HL-60 (cell line): ENCODE measurements at regions not wholly inside any gene's neighbourhood (a gene's known extent, or its start where the extent isn't known, plus 50 kb on each side); places are given as distances from the start of the nearest gene placed in this dataset.

Experiments
- DNase-seq, 2 experiments: peaks; one replicate each; pipeline ENCODE4 v3.0.0-alpha.2; 2010 to 2020; ENCODE audit warnings: low read depth in 1 of 2, low spot score in 1 of 2
- H3K27ac ChIP-seq: fragments of 250-450 bp; sonication (Bioruptor Pico); replicated peaks from 2 replicates; pipeline ENCODE4 v1.5.1; 2020; ENCODE audit warnings: mild to moderate bottlenecking, moderate library complexity
- H3K27me3 ChIP-seq: fragments of 250-450 bp; sonication (Bioruptor Pico); 2 replicates; pipeline ENCODE4 v1.5.1; 2021; ENCODE audit warnings: mild to moderate bottlenecking, moderate library complexity; ENCODE audit not compliant: insufficient read depth, poor library complexity, severe bottlenecking
- H3K4me3 ChIP-seq: replicated peaks from 2 replicates; pipeline ENCODE4 v1.5.1; 2011; ENCODE audit warnings: mild to moderate bottlenecking, control low read depth, low read length; ENCODE audit not compliant: insufficient read depth
- CTCF ChIP-seq: IDR thresholded peaks from one replicate; pipeline ENCODE4 v1.5.1; 2011; ENCODE audit warnings: low read length, control low read depth, inconsistent platforms; ENCODE audit not compliant: insufficient read depth
- GABPA ChIP-seq: IDR thresholded peaks from 2 replicates; pipeline ENCODE4 v1.6.1; 2012; ENCODE audit warnings: low read depth
- POLR2AphosphoS5 ChIP-seq: IDR thresholded peaks from 2 replicates; pipeline ENCODE4 v1.6.1; 2012; ENCODE audit warnings: low read depth
- SPI1 ChIP-seq: IDR thresholded peaks from 2 replicates; pipeline ENCODE4 v1.6.1; 2012; ENCODE audit warnings: low read depth, mild to moderate bottlenecking, borderline replicate concordance
- TF ChIP-seq, protein P1 (sequence below): IDR thresholded peaks from 2 replicates; pipeline ENCODE4 v1.6.1; 2012; ENCODE audit warnings: low read depth; ENCODE audit not compliant: insufficient replicate concordance

DNA sequence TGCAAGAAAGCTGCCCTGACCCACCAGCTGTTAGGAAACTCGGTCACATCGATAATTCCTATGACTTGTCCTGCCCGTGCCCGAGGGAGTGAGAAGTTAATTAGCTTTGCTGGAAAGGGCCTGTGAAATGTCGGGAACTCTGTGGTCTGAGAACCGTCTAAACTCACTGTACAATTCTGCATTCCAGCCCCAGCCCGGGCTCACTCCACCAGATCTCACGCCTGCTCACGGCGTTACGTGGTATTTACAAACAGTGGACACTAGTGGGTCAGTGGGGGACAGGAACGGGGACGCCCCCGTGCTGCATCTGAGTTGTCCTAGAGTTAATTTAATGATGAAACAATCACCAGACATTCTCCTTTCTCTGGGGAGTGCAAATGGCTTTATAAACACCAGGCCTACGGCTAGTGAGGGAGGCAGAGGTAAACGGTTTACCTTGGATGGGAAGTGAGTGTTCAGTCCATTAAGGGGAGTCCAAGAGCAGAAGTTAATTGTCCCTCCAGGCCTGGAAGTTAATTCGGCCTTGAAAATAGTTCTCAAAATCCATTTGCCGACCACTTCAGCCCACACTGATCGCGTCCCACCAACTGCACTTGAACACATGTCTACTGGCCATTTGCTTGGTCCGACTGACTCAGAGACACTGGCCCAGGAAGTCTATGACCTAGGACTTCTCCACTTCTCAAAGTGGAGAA is 93.5 kb upstream of the MED13L start:
- no peak for DNase-seq
- no peak overlapping the region for H3K27ac ChIP-seq
- no peak overlapping the region for H3K4me3 ChIP-seq
- no peaks in the 10 kb centered on the region for H3K27me3 ChIP-seq
- TF ChIP-seq CTCF, result no peak
- TF ChIP-seq POLR2AphosphoS5, result no peak
- TF ChIP-seq GABPA, result no peak
- TF ChIP-seq, protein P1, sequence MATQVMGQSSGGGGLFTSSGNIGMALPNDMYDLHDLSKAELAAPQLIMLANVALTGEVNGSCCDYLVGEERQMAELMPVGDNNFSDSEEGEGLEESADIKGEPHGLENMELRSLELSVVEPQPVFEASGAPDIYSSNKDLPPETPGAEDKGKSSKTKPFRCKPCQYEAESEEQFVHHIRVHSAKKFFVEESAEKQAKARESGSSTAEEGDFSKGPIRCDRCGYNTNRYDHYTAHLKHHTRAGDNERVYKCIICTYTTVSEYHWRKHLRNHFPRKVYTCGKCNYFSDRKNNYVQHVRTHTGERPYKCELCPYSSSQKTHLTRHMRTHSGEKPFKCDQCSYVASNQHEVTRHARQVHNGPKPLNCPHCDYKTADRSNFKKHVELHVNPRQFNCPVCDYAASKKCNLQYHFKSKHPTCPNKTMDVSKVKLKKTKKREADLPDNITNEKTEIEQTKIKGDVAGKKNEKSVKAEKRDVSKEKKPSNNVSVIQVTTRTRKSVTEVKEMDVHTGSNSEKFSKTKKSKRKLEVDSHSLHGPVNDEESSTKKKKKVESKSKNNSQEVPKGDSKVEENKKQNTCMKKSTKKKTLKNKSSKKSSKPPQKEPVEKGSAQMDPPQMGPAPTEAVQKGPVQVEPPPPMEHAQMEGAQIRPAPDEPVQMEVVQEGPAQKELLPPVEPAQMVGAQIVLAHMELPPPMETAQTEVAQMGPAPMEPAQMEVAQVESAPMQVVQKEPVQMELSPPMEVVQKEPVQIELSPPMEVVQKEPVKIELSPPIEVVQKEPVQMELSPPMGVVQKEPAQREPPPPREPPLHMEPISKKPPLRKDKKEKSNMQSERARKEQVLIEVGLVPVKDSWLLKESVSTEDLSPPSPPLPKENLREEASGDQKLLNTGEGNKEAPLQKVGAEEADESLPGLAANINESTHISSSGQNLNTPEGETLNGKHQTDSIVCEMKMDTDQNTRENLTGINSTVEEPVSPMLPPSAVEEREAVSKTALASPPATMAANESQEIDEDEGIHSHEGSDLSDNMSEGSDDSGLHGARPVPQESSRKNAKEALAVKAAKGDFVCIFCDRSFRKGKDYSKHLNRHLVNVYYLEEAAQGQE, result no peak
- TF ChIP-seq SPI1, result no peak

DNA sequence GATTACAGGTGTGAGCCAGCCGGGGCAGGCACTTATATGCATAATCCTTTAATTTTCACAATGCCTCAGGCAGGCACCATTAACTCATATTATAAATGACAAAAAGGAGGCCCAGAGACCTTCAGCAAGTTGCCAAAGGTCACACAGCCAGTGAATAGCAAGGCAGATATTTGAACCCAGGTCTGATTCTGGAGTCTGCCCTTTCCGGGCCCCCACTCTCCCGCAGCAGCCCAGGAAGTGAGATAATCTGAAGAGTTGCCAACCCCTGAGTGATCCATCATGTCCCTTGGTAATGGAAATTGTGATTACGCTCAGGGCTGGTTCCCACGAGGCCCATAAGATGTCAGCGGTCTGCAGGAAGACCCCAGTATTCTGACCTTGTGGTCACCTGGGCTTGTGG is 95.3 kb upstream of the MED13L start:
- DNase-seq, result no peak
- no peaks in the 10 kb centered on the region for H3K27me3 ChIP-seq
- H3K4me3 ChIP-seq, result no peak overlapping the region
- no peak overlapping the region for H3K27ac ChIP-seq
- TF ChIP-seq POLR2AphosphoS5 (no peak), GABPA (no peak), CTCF (no peak), SPI1 (no peak)
- TF ChIP-seq, protein P1, result no peak

GRCh38 chr12:116373572-116374206 is 96.2 kb upstream of the MED13L start:
- Histone ChIP-seq H3K4me3 (no peak overlapping the region), H3K27ac (no peak overlapping the region), H3K27me3 (no peaks in the 10 kb centered on the region)
- DNase-seq, result no peak
- TF ChIP-seq GABPA (no peak), SPI1 (peak; percentile 50)

DNA sequence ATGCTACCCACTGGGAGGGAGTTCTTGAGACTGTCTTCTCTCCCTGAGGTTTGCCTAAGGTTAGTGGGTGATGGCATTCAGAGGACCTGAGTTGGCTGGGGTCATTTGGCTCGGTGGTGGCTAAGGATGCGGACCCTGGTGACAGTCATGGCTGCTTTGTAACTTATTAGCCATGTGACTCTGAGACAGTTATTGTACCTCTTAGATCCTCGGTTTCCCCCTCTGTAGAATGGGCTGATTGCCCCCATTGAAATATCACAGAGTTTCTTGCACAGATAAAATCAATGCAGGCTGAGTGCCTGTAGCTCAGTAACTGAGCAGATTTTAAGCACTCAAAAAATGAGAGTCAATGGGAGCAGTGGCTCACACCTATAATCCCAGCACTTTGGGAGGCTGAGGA is 96.7 kb upstream of the MED13L start:
- Histone ChIP-seq H3K4me3 (no peak overlapping the region), H3K27me3 (no peaks in the 10 kb centered on the region), H3K27ac (no peak overlapping the region)
- DNase-seq, result no peak
- TF ChIP-seq SPI1 (no peak), POLR2AphosphoS5 (no peak), CTCF (no peak), GABPA (no peak)
- TF ChIP-seq, protein P1, result no peak
